HG03342 (cell line): ENCODE measurements at regions not wholly inside any gene's neighbourhood (a gene's known extent, or its start where the extent isn't known, plus 50 kb on each side); places are given as distances from the start of the nearest gene placed in this dataset.
"Not testable (repeated sequence)": the region's sequence is repeated elsewhere in the genome, so short reads cannot be mapped to it uniquely, and the experiment has no call there.

Experiments used
- ATAC-seq: cut with Tn5 transposase; IDR thresholded peaks from one replicate; pipeline ENCODE4 v1.9.1; 2021; ENCODE audit warnings: mild to moderate bottlenecking, moderate library complexity; ENCODE audit not compliant: unreplicated experiment

DNA sequence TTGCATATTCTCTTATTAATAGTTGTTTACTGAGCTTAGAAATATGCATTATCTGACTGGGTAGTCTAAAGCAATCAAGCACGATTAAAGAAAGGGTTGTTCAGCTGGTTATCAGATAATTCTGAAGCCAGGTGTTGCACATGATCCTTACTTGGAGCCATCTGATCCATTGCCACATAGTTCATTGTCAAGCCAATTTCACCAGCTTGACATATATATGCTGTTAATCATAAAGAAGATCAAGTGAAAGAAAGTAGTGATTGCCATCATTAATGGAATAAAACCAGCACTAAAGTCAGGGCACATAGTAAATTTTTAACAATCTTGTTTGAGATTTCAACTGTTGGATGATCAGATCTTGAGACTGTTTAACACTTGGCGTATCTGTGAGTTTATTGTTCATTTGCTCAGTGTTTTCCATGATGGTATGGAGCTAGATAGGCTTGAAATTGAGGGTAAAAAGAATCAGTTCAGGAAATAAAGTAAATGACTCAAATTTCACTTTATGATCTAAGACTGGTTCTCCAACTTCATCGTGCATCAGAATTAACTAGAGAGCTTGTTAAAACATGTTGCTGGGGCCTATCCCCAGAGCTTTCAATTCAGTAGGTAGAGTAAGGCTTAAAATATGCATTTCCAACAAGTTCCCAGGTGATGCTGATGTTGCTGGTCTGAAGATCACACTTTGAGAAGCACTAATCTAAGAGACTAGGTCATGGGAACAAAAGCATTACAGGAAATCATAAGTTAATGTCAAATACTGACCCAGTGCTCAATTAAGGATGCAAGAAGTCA lies 539.6 kb downstream of the SATB2 start:
- no peak for ATAC-seq

DNA sequence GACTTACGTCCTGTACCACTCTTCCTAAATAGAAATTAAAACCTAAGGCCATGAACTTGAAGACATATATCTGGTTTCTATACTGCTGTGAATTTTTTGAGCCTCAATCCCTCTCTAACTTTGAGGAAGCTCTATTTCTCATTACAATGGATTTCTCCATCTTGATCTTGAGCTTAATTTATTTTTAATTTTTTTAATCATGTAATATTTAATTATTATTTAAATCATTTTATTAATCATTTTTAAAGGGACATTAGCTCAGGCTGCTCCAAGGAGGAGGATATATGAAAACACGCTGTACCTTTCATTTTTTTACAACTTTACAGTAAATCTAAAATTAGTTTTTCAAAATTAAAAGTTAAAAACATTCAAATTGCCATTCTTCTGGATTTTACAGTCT lies 540.5 kb downstream of the SATB2 start:
- ATAC-seq: no peak

DNA sequence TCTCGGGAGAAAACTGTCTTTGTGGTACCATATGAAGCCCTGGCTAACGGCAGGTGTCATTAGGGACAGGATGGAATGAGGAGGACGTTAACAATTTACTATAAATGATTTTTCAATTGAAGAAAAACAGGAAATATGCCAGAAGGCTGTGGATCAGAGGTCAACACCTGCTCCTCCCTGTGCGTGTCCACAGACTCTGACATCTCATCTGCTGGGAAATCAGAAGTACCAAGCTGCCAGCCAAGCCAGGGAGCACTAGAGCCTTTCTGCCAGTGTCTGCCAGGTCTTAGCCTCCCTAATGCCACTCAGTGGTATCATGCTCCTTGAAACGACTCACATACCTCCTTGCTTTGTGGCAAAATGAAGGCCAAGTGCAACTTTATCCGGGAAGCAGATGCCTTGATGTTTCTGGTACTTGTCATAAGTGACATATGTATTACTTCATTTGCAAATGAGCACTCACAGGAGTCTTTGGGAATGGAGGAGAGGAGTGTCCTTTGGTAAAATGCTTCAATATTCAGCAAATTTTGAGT lies 541.1 kb downstream of the SATB2 start:
- no peak for ATAC-seq

DNA sequence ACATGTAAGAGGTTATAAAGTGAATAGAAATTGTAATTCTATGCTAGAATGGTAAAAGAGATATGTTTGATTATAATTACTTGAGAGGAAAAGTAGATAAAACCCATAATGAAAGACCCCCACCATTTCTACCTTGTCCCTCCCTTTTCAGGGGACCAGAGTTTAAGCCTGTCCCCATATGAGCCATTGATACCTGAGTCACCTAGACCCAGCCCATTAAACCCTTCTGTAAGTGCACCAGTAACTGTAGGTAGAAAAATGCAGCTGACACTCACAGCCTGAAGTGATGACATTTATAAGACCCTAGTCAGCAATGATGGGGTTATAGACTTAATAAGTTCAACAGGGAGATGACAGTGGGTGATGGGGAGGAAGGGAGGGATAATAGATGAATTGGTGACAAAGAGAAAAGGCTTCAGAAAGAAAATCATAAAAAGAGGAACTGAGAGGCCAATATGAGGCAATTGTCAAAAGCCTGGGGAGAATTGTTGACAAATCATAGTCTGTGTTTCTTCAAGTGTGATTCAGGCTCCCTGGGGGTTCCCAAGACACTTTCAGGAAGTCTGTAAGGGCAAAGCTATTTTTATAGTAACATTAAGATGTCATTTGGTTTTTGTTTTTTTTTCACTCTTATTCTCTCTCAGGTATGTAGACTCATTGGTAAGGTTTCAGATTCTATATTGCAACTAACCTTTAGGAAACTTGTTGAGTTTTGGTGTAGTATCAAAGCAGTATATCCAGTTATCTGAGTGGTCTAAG lies 544.2 kb downstream of the SATB2 start:
- peak; percentile 99 for ATAC-seq

DNA sequence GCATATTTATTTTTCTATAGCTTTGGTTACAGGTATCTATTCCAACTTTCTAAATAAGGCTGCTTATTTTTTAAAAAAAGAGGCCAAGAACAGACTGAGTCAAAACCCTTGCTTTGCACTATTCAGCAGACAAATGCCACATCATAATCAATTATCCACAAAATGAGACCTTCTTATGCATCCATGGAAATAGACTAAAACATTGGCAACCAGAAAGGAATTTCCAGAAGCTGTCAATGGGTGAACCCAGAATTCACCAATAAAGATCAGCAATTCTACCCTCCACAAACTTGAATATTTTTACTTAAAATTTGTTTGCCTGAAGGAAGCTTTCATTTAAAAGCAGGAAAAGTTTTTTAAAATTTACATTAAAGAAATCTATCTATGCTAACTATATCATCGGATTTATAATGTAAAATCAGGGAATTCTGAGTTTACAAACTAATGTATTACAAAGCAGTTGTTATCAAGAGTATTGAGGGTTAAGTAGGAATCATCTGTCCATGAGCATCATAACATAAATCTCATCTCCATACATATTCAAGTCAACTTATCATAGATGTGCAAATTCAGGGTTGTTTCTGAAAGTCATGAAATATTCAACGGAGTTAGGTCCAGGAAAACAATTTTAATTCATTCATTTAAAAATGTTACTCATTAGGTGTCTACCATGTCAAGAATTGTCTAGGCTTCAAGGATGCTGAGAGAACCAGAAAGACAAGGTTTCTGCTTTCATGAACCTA lies 548.0 kb downstream of the SATB2 start:
- no peak for ATAC-seq

DNA sequence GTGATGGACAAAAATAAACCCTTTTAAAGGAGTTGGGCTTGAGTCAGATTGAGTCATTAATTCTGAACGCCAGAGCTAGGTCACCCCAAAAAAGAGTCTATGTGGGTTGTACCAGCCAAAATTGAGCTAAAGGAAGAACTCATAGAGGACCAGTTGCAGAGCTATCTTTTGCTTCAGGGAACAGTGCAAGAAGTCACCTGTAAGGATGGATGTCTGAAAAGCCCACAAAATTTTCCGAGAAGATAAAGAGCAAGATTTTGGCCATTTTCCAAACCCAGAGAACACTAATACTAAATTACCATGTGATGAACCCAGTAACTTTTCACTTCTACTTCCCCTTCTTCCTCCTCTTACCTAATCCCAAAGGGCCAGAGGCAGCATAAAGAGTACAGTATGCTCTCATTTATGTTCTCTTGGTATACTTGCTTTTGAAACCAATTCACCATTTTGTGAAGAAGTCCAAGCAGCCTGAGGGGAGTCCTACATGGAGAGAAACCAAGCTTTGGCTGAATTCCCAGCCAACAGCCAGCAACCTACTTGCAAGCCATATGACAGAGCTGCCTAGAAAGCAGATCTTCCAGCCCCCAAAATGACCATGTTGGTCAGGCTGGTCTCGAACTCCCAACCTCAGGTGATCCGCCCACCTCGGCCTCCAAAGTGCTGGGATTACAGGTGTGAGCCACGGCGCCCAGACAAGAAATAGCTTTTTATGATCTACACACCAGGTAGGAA lies 551.7 kb downstream of the SATB2 start:
- ATAC-seq: peak; percentile 73

DNA sequence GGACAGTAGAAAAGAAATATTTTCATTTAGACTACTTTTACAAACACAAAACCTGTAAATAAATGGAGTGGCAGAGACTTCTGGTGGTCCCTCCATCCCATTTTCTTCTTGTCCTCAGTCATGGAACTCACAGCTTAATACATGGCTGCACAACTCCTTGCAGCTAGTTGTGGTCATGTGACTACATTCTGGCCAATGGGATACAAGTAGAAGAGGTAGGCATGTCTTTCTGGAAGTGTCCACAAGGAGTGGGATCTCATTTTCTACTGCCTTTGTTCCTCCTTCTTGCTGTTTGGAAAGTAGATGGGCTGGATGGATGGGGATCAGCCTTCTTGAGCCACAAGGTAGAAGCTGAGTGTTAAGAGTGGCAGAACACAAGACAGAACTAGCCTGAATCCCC lies 555.8 kb downstream of the SATB2 start:
- ATAC-seq: no peak

DNA sequence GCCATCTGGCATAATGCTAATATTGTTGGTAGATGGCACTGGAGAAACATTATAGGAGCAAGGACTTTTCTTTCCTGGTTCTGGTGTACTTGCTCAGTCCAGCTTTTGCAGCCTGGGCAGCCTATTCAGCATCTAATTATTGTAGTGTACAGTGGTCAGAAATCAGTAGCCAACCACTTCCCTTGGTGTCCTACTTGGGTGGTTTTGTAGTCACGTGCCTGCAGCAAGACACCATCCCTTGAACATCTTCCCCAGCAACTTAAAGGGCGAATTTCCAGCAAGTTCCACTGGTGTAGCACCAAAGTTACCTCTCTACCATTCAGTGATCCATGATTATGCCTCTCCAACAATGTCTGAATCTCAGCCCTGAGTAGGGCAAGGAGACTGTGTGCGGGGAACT lies 557.6 kb downstream of the SATB2 start:
- ATAC-seq: no peak

DNA sequence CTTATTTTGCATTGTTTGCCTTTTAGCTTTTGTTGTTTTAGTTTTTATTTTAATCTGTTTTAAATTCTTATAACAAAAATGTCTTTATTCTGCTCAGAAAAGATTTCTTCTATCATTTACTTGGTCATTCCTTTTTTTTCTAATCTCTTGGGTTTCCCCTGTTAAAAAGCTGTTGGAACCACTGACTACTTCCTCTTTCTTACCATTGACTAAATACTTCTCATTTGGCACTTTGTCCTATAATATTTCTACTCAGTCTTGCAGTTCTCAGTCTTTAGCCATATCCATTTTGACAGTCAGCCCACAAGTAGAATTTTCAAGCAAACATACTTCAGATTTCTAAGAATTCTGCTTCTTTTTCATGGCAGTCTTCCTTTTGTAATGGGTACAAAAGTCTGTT lies 567.2 kb downstream of the SATB2 start:
- ATAC-seq: peak; percentile 86

DNA sequence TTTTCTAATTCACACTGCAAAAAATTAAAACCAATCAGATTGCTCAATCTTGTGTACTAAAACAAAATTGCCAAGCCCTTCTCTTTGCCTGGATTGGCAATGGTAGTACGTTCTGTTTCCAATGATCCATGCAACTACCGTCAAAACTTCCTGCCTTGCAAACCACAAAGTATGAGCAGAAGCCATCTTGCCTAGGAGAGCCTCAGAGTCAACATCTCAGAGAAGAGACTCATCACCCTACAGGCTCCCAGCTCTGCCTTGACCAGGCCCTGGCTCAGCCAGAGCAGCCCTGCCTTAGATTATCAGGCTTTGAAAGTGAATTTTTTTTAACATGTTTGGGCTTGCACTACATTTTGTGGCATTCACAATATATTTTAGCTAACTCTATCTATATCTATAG lies 574.1 kb downstream of the SATB2 start:
- ATAC-seq: no peak

DNA sequence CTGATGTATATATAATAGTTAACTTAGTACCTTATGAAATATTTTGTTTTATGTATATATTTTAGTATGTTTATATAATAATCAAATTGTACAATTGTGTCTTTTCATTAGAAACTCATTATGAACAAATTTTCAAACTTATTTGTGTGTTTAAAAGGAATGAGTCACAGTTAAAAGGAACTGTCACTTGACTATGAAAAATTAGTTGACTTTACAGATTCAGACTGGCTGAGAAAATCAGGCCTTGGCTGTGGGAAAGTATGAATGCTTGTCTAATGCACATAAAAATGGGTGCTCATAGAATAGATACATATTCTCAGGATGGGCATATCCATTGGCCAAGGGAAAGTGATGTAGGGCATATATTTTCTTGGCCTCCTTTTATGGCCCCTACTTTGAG lies 576.8 kb downstream of the SATB2 start:
- ATAC-seq: no peak

DNA sequence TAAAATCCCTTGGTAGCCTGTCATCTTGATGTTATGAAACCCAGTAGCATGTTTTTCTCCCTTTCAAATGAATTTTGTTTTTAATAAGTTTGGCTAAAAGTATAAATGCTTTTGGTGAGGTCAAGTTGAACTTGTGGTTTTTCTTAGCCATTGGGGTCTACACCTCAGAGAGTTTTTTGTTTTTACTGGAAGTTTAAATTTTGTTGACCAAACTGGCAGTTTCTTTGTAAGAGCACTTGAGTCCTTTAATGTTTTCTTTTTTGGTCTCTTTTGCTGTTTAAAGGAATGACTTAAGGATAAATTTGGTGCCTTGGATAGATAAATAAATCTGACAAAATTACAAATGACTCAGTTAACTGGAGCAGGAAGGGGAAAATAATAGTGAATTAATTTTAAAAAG lies 577.3 kb downstream of the SATB2 start:
- no peak for ATAC-seq

DNA sequence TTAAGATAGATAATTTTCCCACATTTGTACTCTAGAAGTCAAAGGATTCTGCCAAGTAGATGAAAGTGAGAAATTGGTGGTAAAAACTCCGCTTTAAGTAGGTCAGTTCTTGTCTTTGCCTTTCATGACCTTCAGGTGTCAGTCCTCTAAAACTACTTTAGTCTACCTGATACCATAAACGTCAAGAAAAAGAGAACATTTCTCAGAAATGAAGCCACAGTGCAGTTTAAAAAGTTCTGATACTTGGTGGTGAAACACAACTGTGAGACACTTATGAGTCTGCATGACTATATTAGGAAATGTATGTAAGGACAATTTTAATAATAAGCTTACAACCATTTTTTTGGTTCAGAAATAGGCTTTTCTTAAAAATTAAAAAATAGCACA lies 583.3 kb downstream of the SATB2 start:
- ATAC-seq: no peak

DNA sequence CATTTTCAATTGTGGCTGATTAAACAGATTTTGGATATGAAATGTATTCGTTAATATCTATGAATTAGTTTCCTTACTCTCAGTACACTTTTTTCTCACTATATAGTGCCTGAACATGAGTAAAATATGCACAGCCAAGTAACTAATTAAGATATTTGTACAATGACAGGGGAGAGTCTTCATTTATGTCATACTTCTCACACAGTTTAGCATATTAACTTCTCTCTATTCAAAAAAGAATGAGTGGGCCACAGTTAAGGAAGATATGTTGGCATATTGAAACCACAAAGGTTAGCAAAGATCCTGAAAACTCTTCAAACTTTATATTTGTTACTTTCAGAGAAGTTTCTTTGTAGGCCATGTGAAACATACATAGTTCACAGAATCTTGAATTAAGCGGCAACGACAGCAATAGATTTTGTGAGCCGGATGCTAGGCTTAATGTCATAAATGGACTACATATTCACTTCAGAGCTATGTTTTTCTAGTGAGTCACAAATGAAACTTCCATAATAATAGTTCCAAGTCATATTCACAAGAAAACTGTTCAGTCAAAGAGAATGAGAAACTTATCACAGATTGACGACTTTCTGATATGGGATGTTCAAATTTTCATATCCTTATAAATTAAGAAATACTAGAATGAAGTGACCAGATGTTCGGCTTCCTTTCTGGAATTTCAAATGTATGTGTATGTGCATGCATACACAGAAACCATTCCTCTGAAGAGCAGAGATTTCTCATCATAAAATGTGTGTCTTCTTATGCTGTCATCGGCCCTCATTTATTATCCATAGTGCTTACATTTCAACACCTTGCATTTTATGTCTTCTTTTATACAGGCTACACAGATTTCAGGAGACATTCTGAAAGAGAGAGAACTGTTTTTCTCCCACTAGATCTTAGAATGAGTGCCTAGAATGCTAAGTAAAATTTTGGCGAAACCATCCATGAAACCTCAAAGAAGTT lies 584.0 kb downstream of the SATB2 start:
- ATAC-seq: no peak

DNA sequence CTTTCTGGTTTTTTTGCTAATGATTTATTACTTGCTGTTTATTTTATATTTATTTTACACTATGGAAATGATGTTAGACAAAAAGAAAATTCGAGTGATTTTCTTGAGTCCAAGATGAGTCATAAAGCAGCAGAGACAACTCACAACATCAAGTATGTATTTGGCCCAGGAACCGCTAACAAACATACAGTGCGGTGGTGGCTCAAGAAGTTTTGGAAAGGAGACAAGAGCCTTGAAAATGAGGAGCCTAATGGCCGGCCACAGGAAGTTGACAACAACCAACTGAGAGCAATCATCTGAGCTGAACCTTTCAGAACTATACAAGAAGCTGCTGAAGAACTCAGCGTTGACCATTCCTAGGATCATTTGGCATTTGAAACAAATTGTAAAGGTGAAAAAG lies 594.1 kb downstream of the SATB2 start:
- ATAC-seq: no peak

DNA sequence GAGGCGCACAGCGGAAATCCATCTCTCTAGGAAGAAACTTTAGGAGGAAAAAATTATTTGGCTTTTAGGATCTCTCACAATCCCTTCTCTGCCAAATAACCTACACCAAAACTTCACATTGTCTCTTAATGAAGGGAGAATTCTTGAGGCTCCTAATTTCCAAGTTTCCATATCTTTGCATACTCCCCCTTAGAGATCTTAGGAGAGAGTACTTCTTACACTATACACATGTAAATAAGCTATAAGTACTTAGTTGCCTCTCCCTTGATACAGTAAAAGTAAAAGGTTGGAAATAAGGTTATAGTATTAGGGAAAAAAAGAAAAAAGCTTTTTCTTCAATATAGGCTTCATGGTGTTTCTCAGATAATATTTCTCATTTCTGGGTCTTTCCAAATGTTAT lies 596.7 kb downstream of the SATB2 start:
- no peak for ATAC-seq

DNA sequence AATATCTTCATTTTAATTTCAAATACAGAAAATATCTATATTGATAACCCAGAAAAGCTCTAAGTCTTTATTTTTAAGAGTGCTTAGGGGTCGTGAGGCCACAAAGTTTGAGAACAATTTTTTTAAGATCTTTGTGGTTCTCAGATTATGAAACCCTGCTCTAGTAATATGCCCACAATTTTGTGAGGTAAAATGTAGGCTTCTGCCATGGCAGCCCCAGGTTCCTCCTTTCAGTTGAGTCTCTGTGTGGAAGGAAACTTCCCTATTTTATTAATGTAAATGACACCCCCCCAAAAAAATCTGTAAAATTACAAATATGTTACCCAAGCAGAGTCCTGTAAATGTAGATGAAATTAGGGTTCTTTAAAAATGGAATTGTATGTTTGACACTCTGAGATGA lies 600.5 kb downstream of the SATB2 start:
- no peak for ATAC-seq

DNA sequence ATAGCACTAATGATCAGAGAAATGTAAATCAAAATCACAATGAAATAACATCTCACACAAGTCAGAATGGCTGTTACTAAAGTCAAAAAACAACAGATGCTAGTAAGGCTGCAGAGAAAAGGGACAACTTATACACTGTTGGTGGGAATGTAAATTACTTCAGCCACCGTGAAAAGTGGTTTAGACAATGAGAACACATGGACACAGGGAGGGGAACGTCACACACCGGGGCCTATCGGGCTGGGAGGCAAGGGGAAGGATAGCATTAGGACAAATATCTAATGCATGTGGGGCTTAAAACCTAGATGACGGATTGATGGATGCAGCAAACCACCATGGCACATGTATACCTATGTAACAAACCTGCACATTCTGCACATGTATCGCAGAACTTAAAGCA lies 602.0 kb downstream of the SATB2 start:
- not testable (repeated sequence) for ATAC-seq

DNA sequence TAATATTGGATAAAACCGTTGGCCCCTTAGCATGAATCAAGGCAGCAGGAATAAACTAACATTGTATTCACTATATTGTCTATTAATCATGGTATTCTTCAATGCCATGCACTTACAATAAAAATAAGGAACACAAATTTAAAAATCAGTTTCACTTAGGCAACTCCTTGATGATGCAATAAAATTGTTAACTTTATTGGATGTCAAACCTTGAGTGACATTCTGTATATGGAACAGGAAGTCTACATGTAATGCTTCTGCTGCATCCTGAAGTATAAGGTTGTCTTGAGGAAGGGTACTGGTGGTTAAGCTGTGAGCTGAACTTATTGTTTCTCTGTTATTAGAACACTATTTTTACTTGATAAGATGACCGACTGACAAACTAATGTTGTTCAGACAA lies 605.5 kb downstream of the SATB2 start:
- ATAC-seq: no peak

DNA sequence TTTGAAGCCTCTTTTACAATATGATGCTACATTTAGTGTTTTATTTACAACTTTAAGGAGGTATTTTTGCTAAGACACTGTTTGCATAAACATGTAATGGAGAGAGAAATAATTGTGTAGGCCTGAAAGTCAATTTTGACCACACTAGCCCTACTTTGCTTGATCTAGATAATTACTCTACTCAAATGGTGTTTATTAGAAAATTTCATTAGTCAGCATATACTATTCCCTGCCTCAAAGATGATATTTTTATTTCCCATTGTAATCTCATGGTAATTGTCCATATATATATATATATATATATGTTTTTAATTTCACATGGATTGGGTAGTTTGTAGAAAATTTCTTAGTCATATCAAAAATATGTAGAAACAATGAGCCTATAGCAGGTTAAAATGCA lies 632.2 kb downstream of the SATB2 start:
- ATAC-seq: no peak
